Neuronal stem cell (in vitro differentiated cells): ENCODE measurements at regions not wholly inside any gene's neighbourhood (a gene's known extent, or its start where the extent isn't known, plus 50 kb on each side); places are given as distances from the start of the nearest gene placed in this dataset.

Source experiments
- DNase-seq: peaks from one replicate; pipeline ENCODE4 v3.0.0-alpha.2; 2013; ENCODE audit warnings: low spot score
- H2AFZ ChIP-seq: one replicate; pipeline ENCODE4 v1.6.1; 2013; ENCODE audit warnings: mild to moderate bottlenecking, low read length, inconsistent platforms
- H2AK5ac ChIP-seq: 2 replicates; pipeline ENCODE4 v1.6.1; 2013; ENCODE audit warnings: low read depth, mild to moderate bottlenecking, inconsistent platforms, low read length, moderate library complexity, mixed read lengths
- H2BK120ac ChIP-seq: 2 replicates; pipeline ENCODE4 v1.6.1; 2013; ENCODE audit warnings: low read depth, mild to moderate bottlenecking, inconsistent platforms, low read length, moderate library complexity, mixed read lengths
- H2BK12ac ChIP-seq: one replicate; pipeline ENCODE4 v1.6.1; 2013; ENCODE audit warnings: low read length, inconsistent platforms
- H2BK15ac ChIP-seq: 2 replicates; pipeline ENCODE4 v1.6.1; 2013; ENCODE audit warnings: mild to moderate bottlenecking, low read length, inconsistent platforms, mixed read lengths
- H2BK5ac ChIP-seq: one replicate; pipeline ENCODE4 v1.6.1; 2013; ENCODE audit warnings: inconsistent platforms, mild to moderate bottlenecking, low read length, moderate library complexity
- H3K14ac ChIP-seq: one replicate; pipeline ENCODE4 v1.6.1; 2013; ENCODE audit warnings: low read length, inconsistent platforms
- H3K18ac ChIP-seq: 2 replicates; pipeline ENCODE4 v1.6.1; 2013; ENCODE audit warnings: low read length, inconsistent platforms
- H3K23ac ChIP-seq: 2 replicates; pipeline ENCODE4 v1.6.1; 2013; ENCODE audit warnings: low read depth, mild to moderate bottlenecking, mixed read lengths, low read length, inconsistent platforms; ENCODE audit not compliant: poor library complexity
- H3K27ac ChIP-seq: replicated peaks from 3 replicates; pipeline ENCODE4 v1.5.1; 2013; ENCODE audit warnings: low read length, inconsistent platforms
- H3K27me3 ChIP-seq, 3 experiments: 2 replicates each; pipeline ENCODE4 v1.6.1; 2013; ENCODE audit warnings: low read length in 3 of 3, mild to moderate bottlenecking in 2 of 3, inconsistent platforms in 1 of 3, low read depth in 1 of 3, mixed read lengths in 1 of 3, moderate library complexity in 1 of 3; ENCODE audit not compliant: control insufficient read depth in 3 of 3, insufficient read depth in 3 of 3
- H3K36me3 ChIP-seq, 2 donors: replicated peaks in 1 of 2; 2 replicates each; pipeline ENCODE4 v1.6.1; 2013; ENCODE audit warnings: low read length in 2 of 2; ENCODE audit not compliant: control insufficient read depth in 2 of 2, insufficient read depth in 2 of 2
- H3K4ac ChIP-seq: 2 replicates; pipeline ENCODE4 v1.6.1; 2013; ENCODE audit warnings: inconsistent platforms, mild to moderate bottlenecking, low read length, moderate library complexity
- H3K4me1 ChIP-seq, 2 donors: 1 replicate in 1 of 2; 2 replicates in 1 of 2; pipeline ENCODE4 v1.6.1; 2013; ENCODE audit warnings: low read length in 2 of 2, low read depth in 1 of 2; ENCODE audit not compliant: control insufficient read depth in 2 of 2, insufficient read depth in 1 of 2
- H3K4me2 ChIP-seq: one replicate; pipeline ENCODE4 v1.6.1; 2013; ENCODE audit warnings: mild to moderate bottlenecking, low read length, inconsistent platforms; ENCODE audit not compliant: insufficient read depth, poor library complexity, severe bottlenecking
- H3K4me3 ChIP-seq, 2 donors: 2 replicates each; pipeline ENCODE4 v1.5.1; 2013; ENCODE audit warnings: low read length in 2 of 2, mild to moderate bottlenecking in 2 of 2, inconsistent platforms in 1 of 2, moderate library complexity in 1 of 2
- H3K79me1 ChIP-seq: one replicate; pipeline ENCODE4 v1.6.1; 2013; ENCODE audit warnings: low read depth, mild to moderate bottlenecking, inconsistent platforms, low read length, moderate library complexity
- H3K9ac ChIP-seq: one replicate; pipeline ENCODE4 v1.6.1; 2013; ENCODE audit warnings: mild to moderate bottlenecking, low read depth, low read length, inconsistent platforms; ENCODE audit not compliant: poor library complexity
- H3K9me3 ChIP-seq, 2 donors: replicated peaks in 1 of 2; 2 replicates each; pipeline versions ENCODE3 to v1.6.1; 2013; ENCODE audit warnings: low read length in 2 of 2, mild to moderate bottlenecking in 2 of 2, inconsistent platforms in 1 of 2, low read depth in 1 of 2, mixed read lengths in 1 of 2, moderate library complexity in 1 of 2; ENCODE audit not compliant: control insufficient read depth in 2 of 2, insufficient read depth in 1 of 2
- H4K8ac ChIP-seq: one replicate; pipeline ENCODE4 v1.6.1; 2013; ENCODE audit warnings: low read depth, mild to moderate bottlenecking, inconsistent platforms, low read length, moderate library complexity
- H4K91ac ChIP-seq: one replicate; pipeline ENCODE4 v1.6.1; 2013; ENCODE audit warnings: low read length, low read depth, mild to moderate bottlenecking, inconsistent platforms; ENCODE audit not compliant: poor library complexity
- WGBS, 2 donors: extraction: QIAGEN DNeasy Blood & Tissue Kit; methylation state at CpG; one replicate each; pipeline ENCODE4 v1.1.7; 2013; ENCODE audit warnings: missing lambda C conversion rate in 2 of 2, mixed read lengths in 1 of 2; ENCODE audit not compliant: insufficient read length in 2 of 2, insufficient replicate concordance in 1 of 2; ENCODE audit errors: extremely low coverage in 2 of 2; 5-methylcytosine and 5-hydroxymethylcytosine counted together

DNA sequence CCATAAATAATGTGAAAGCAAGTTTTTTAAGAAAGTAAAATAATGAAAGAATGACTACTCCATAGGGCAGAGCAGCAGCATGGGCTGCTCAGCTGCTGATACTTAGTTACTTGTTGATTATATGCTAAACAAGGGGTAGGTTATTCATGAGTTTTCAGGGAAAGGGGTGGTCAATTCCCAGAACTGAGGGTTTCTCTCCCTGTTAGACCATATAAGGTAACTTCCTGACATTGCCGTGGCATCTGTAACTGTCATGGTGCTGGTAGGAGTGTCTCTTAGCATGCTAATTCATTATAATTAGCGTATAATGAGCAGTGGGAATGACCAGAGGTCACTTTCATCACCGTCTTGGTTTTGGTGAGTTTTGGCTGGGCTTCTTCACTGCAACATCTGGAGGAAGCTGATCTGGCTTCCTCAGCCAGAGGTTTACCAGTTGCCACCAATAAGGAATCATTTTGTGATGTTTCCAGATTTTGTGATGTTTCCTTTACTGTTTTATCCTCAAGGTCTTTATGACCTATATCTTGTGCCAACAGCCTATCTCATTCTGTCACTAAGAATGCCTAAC, 121.8 kb upstream of the CHL1 start:
- Histone ChIP-seq H2BK15ac (no peak overlapping the region), H2BK5ac (no peak overlapping the region), H2BK12ac (no peak overlapping the region), H3K36me3 (no peaks in the 10 kb centered on the region), H3K4me1 (peaks cover 3 to 12% of the 10 kb centered on the region in 2 donors), H2AK5ac (no peak overlapping the region), H3K23ac (no peak overlapping the region), H3K14ac (no peak overlapping the region), H3K27ac (no peak overlapping the region), H3K4ac (no peak overlapping the region), H3K79me1 (no peaks in the 10 kb centered on the region), H3K4me3 (no peak overlapping the region), H3K4me2 (no peak overlapping the region), H4K91ac (no peak overlapping the region), H3K27me3 (no peaks in the 10 kb centered on the region), H3K9ac (no peak overlapping the region), H3K18ac (no peak overlapping the region), H2AFZ (no peak overlapping the region), H2BK120ac (no peak overlapping the region), H3K9me3 (no peaks in the 10 kb centered on the region), H4K8ac (no peak overlapping the region)
- no CpG with 5 or more reads among the region's 3 CpGs for WGBS, 2 donors
- DNase-seq = no peak

DNA sequence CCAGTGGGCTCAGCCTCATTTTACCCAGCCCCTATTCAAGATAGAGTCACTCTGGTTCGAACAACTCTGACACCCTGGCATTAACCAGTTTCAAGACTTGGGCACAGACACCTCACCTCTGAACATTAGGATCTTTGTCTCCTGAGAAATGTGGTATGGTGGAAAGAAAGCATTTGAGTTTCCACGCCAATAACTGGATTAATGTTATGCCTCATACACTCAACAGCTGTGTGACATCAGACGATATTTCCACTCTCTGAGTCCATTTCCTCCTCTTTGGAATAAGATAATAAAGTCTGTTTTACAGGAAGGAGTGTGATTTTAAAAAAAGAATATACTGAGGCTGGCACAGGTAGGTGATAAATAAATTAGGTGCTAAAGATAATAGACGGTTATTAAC, 121.3 kb upstream of the CHL1 start:
- Histone ChIP-seq H3K4me3 (no peak overlapping the region), H2BK15ac (no peak overlapping the region), H3K4me1 (peaks cover 3 to 12% of the 10 kb centered on the region in 2 donors), H3K27me3 (no peaks in the 10 kb centered on the region), H3K23ac (no peak overlapping the region), H2BK120ac (no peak overlapping the region), H2BK12ac (no peak overlapping the region), H3K4ac (no peak overlapping the region), H3K27ac (no peak overlapping the region), H2AFZ (no peak overlapping the region), H3K36me3 (no peaks in the 10 kb centered on the region), H3K9me3 (no peaks in the 10 kb centered on the region), H3K14ac (no peak overlapping the region), H2BK5ac (no peak overlapping the region), H3K9ac (no peak overlapping the region), H2AK5ac (no peak overlapping the region), H3K4me2 (no peak overlapping the region), H4K8ac (no peak overlapping the region), H3K18ac (no peak overlapping the region), H4K91ac (no peak overlapping the region), H3K79me1 (no peaks in the 10 kb centered on the region)
- WGBS, 2 donors = no CpG with 5 or more reads among the region's 4 CpGs
- no peak for DNase-seq

DNA sequence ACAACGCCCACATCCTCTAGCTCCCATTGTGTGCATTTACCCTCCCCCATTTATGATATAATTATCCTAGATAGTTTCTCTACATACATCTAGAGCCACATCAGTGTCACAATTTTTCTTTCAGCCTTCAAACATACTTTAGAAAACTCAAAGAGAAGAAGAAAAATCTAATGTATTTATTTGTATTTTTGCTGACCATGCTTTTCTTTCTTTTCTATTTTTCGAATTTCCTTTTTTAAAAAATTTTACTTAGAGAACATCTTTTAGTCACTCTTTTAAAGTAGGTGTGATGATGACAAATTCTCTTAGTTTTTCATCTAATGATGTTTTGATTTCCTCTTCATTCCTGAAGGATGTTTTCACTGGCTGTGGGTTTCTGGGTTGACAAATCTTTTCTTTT, 117.0 kb upstream of the CHL1 start:
- Histone ChIP-seq H3K18ac (no peak overlapping the region), H2BK15ac (no peak overlapping the region), H3K23ac (no peak overlapping the region), H3K4me1 (no peaks in the 10 kb centered on the region), H3K9me3 (no peaks in the 10 kb centered on the region), H2AFZ (no peak overlapping the region), H2BK5ac (no peak overlapping the region), H2AK5ac (no peak overlapping the region), H3K27ac (no peak overlapping the region), H3K4me3 (no peak overlapping the region), H3K27me3 (no peaks in the 10 kb centered on the region), H3K79me1 (no peaks in the 10 kb centered on the region), H3K4me2 (no peak overlapping the region), H3K9ac (no peak overlapping the region), H4K8ac (no peak overlapping the region), H2BK12ac (no peak overlapping the region), H2BK120ac (no peak overlapping the region), H4K91ac (no peak overlapping the region), H3K36me3 (no peaks in the 10 kb centered on the region), H3K14ac (no peak overlapping the region), H3K4ac (no peak overlapping the region)
- WGBS, 2 donors = no CpG with 5 or more reads among the region's 2 CpGs
- no peak for DNase-seq

GRCh38 chr3:82508-82907, 114.1 kb upstream of the CHL1 start:
- no peak overlapping the region for H3K18ac ChIP-seq
- H3K27ac ChIP-seq = no peak overlapping the region
- no peak overlapping the region for H3K14ac ChIP-seq
- no peak overlapping the region for H2AFZ ChIP-seq
- H2BK120ac ChIP-seq = no peak overlapping the region
- H3K9me3 ChIP-seq = no peaks in the 10 kb centered on the region
- H3K4me1 ChIP-seq = no peaks in the 10 kb centered on the region
- H3K23ac ChIP-seq = no peak overlapping the region
- H4K8ac ChIP-seq = no peak overlapping the region
- H2BK5ac ChIP-seq = no peak overlapping the region
- no peak overlapping the region for H3K4me3 ChIP-seq
- no peak overlapping the region for H3K4me2 ChIP-seq
- no peak overlapping the region for H3K4ac ChIP-seq
- no peaks in the 10 kb centered on the region for H3K27me3 ChIP-seq
- WGBS, 2 donors = no CpG with 5 or more reads among the region's 2 CpGs
- DNase-seq = no peak
- H2AK5ac ChIP-seq = no peak overlapping the region
- no peak overlapping the region for H2BK15ac ChIP-seq
- H3K36me3 ChIP-seq = no peaks in the 10 kb centered on the region
- no peak overlapping the region for H2BK12ac ChIP-seq
- H3K9ac ChIP-seq = no peak overlapping the region
- H4K91ac ChIP-seq = no peak overlapping the region
- no peaks in the 10 kb centered on the region for H3K79me1 ChIP-seq
